Ovary (tissue), 3 donors: ENCODE measurements at regions not wholly inside any gene's neighbourhood (a gene's known extent, or its start where the extent isn't known, plus 50 kb on each side); places are given as distances from the start of the nearest gene placed in this dataset.

Experiments
- CTCF ChIP-seq, 3 donors: fragments of 450-650 bp in 2 of 3; fragments of 200-600 bp in 1 of 3; IDR thresholded peaks; one replicate each; pipeline versions ENCODE4 v1.5.1 to v1.8.0; 2016 to 2022; ENCODE audit warnings: antibody characterized with exemption in 3 of 3, mild to moderate bottlenecking in 1 of 3
- EP300 ChIP-seq: sonication (generic); formaldehyde crosslinking; IDR thresholded peaks from one replicate; pipeline ENCODE4 v1.6.1; 2017; ENCODE audit warnings: antibody characterized with exemption
- POLR2A ChIP-seq: fragments of 450-650 bp; IDR thresholded peaks from one replicate; pipeline ENCODE4 v1.6.1; 2017; ENCODE audit warnings: antibody characterized with exemption, mild to moderate bottlenecking, moderate library complexity
- donor health status: DM: no; HTN: no; CAD: no.

DNA sequence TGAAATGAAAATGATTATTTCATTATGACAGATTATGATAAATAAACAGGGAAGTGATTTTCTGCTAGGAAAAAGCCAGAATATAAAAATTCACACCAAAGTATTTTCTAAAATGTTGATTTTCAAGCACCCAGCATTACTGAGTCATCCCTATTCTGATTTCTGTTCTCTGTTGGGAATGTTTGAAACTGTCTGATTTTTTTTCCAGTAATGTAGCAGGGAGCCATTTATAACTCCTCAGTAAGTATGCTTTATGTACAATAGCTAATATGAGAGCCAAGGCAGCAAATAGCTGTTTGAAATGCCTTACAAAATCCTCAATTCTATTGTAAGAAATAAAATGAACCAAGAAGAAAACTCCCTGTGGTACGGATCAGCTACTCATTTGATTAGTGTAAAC is 471.7 kb upstream of the TYRP1 start:
- TF ChIP-seq CTCF (IDR thresholded peaks at IDR 0.05) (no peak), EP300 (no peak), POLR2A (no peak)
